VCaP (cell line): ENCODE measurements at regions not wholly inside any gene's neighbourhood (a gene's known extent, or its start where the extent isn't known, plus 50 kb on each side); places are given as distances from the start of the nearest gene placed in this dataset.
A peak's percentile ranks its signal among the peaks of the same experiment; 100 is the strongest.

ENCODE experiments used
- H3K27ac ChIP-seq: fragments of 450-650 bp; 2 replicates; pipeline ENCODE4 v1.5.1; 2017
- CTCF ChIP-seq: fragments of 450-650 bp; conservative IDR thresholded peaks from 2 replicates; pipeline ENCODE4 v1.5.1; 2017; ENCODE audit warnings: mild to moderate bottlenecking, moderate library complexity

GRCh38 chr5:72653586-72653985, 146.4 kb upstream of the ZNF366 start:
- H3K27ac ChIP-seq: no peak overlapping the region

GRCh38 chr5:72651779-72652178, 144.6 kb upstream of the ZNF366 start:
- H3K27ac ChIP-seq: no peak overlapping the region
- TF ChIP-seq CTCF: no peak

More at GRCh38 chr5:72653586-72653985, 146.4 kb upstream of the ZNF366 start:
- no peak for TF ChIP-seq CTCF

GRCh38 chr5:72651109-72651508, 143.9 kb upstream of the ZNF366 start:
- no peak overlapping the region for H3K27ac ChIP-seq
- TF ChIP-seq CTCF: no peak

GRCh38 chr5:72649449-72649848, 142.2 kb upstream of the ZNF366 start:
- no peak overlapping the region for H3K27ac ChIP-seq
- TF ChIP-seq CTCF: no peak

- TF ChIP-seq CTCF: no peak
- 0 out of 2 replicates have a peak overlapping the region, but pooled peaks have one; percentile 19 for H3K27ac ChIP-seq
Measured at GRCh38 chr5:72648480-72648879, 141.3 kb upstream of the ZNF366 start.

- 0 out of 2 replicates have a peak overlapping the region, but pooled peaks have one; percentile 19 for H3K27ac ChIP-seq
- TF ChIP-seq CTCF: no peak
Measured at GRCh38 chr5:72647806-72648205, 140.6 kb upstream of the ZNF366 start.

- no peak overlapping the region for H3K27ac ChIP-seq
- no peak for TF ChIP-seq CTCF
Measured at GRCh38 chr5:72646246-72646866, 139.1 kb upstream of the ZNF366 start.
